NCI-H446 (cell line): ENCODE measurements at regions not wholly inside any gene's neighbourhood (a gene's known extent, or its start where the extent isn't known, plus 50 kb on each side); places are given as distances from the start of the nearest gene placed in this dataset.
A peak's percentile ranks its signal among the peaks of the same experiment; 100 is the strongest.

Source experiments
- DNase-seq, 2 experiments: peaks; one replicate each; lab custom pipeline; 2025; lab: John Stamatoyannopoulos, UW

DNA sequence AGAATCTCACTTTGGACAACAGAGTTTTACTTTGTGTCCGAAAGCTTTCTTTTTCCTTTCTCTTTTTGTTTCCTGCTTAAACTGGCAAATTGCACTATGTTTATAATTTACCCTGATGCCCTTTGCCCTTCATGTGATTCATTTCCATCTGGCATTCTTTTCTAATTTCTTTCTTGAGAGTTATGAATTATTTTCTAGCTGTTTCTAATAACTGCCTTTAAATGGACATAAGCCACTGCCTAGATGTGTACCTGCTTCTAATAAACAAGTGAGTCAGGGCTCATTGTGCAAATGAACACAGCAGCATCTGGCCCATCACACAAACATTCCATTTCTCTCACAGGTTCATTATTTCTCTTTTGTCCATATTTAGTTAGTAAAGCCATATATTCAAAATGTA, 242.3 kb upstream of the GPRIN3 start:
- no peak for DNase-seq

- no peak for DNase-seq
Measured at GRCh38 chr4:89545315-89545714, 237.7 kb upstream of the GPRIN3 start.

DNA sequence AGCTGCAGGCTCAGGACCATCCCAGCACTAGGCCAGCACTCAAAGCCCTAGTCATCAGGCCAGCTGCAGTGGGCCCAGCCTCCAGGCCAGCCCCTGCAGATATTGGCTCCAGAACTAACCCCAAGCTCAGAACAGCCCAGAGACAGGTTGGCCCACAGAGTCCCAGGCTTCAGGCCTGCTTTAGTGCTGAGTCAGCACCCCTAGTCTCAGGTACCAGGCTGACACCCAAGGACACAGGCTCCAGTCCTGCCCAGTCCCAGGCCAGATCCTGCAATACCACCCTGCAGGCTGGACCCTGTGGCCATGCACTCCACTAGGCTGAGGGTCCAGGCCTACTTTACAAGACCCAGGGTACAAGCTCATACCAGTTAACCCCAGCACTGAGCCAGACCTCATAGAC, 234.4 kb upstream of the GPRIN3 start:
- no peak for DNase-seq

DNA sequence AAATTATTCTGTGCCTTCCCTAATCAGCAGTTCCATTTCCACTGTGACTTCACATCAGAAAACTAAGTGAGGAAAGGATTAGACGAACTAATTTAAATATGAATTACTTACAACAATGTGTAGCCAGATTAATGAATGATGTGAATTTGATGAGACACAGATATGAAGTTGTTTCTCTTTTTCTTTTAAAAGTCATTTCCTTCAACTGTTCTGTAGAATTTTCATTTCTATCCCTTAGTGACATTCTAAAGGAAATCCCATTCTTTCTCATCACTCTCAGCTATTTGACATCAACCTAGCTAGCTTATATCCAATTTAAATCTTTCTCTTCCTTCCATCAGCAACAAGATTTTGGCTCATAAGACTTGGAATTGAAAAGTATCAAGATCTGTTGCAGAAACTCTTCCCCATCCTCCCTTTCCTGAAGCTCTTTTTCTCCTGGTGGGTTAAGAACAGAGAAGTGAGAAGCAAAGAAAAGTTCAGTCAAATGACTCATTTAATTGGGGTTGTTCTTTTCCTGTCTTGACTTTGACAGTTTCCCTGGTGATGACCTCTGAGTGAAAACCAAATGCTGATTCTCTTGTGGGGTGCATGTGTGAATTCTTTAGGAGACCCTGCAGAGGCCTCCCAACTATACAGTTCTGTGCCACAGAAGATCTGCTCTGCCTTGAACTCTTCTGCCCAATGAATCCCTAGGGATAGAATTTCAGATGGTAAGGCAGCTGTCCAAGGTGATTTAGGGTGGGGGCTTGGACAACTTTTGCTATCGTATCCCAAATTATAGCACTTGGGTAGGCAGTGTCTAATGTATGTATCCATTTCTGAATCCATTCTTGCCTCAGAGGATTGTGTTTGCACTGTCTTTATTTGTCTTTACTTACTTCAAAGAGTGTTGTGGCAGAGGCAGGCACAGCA, 232.5 kb upstream of the GPRIN3 start:
- no peak for DNase-seq

DNA sequence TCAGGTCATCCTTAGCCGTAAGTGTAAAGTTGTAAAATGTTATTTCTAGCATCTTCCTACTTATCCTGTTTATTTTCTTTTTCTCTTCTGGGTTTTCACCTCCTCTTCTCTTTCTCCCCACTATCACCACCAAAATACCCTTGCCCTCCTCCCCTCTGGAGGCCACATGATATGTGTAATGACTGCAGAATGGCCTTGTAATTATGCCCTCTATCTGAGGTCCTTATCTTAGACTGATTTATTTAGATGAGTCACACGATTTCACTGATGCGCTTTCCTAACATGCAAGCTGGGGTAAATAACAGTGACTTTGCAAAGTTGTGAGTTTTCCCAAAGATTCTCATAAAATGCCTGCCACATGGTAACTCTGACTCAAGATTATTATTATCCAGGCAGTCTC, 231.8 kb upstream of the GPRIN3 start:
- no peak for DNase-seq

- DNase-seq = no peak
Measured at GRCh38 chr4:89538886-89539285, 231.3 kb upstream of the GPRIN3 start.

DNA sequence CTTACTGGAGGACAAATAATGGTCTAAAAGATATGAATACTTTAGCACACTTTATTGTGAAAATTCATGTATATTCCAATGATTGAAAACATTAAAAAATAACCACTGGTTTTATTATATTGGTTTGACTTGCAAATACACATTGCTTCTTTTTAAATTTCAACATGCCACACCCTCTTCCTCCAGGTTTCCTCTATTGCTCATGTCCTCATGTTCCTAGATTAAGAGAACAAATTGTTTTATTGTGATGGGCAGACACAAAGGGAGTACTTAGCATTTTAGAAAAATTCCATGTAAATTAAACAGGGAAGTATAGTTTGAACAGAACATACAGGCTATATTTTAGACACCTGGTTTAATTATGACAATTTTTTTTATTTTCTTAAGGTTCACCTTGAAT, 230.6 kb upstream of the GPRIN3 start:
- DNase-seq = no peak

- no peak for DNase-seq
Measured at GRCh38 chr4:89537281-89537680, 229.7 kb upstream of the GPRIN3 start.

DNA sequence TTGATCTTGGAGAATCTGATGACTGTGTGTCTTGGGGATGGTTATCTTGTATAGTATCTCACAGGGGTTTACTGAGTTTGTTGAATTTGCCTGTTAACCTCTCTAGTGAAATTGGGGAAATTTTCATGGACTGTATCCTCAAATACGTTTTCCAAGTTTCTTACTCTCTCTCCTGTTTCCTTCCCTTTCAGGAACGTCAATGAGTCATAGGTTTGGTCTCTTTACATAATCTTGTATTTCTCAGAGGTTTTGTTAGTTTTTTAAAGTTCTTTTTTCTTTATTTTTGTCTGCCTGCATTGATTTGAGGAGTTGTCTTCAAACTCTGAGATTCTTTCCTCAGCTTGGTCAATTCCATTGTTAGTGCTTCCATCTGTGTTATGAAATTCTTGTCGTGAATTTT, 227.7 kb upstream of the GPRIN3 start:
- DNase-seq = no peak

GRCh38 chr4:89534356-89534755, 226.8 kb upstream of the GPRIN3 start:
- no peak for DNase-seq

DNA sequence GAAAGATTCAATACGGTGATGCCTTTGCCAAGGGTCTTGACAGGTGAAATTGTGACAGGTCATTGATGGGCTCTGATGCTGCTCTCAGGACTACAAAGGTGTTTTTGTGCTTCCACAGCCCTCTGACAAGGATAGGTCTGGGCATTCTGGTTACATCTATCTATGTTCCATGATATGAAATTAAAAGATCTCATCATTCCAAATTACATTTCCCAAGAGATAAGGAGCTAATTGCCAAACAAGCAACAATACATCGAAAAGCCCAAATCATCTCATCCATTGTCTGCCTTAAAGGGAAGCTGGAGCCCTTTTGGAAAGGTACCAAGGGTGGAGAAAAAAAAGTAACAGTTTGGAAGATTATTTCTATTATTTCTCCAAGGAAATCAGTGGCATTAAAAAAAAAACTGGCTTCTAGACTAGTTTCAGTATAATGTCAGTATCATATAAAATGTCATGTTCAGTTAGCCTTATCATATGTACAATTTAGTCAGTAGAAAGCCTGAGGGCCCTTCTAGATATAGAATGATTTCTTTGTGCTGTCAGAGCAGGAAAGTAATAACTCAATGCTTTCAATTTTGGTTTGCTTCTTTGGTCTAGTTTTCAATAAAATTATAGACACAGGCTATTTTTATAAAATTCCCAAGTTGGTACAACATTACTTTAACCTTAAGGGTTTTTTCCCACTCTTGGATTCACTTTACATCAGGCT, 224.5 kb upstream of the GPRIN3 start:
- DNase-seq = no peak

DNA sequence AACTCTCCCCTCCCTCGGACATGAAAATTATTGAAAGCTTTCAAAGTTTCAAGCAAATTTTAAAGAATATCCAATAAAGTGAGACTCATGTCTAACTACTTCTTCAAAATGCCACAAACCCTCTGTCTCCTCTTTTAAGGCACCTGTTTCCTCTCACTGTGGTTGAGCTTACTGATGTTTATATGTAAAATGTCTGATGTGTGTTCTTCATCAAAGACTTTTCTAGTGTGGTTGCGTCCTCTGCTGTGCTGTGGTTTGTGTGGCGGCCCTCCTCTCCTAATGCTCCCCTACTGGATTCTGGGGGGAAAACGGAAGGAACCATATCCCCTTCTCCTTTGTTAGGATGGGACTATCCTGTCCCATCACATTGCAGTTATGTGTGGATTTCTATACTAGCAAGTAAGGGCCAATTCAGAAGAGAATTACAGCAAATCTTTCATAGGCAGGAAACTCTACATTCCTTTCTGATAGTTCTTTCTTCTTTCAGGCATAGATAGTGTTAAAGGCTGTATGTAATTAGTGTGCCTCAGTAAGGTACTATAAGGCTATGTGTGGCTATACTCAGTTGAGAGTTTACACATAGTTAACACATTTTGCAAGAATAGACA, 221.0 kb upstream of the GPRIN3 start:
- no peak for DNase-seq

DNA sequence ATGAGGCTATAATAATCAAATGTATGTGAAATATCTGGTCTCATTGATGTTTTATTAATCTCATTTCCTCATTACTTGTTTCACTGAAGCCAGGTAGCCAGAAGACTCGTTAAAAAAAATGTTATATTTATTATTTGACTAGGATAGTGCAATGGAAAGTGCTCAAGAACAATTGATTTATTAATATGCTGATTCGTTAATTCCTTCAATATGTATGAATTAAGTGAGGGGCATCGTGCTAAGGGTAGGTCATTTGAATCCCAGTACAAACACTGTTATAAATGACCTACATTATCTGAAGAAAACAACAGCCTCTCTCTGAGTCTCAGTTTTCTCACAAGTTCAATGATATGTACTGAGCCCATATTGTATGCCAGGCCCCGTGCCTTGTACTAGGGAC, 214.2 kb upstream of the GPRIN3 start:
- DNase-seq = no peak

DNA sequence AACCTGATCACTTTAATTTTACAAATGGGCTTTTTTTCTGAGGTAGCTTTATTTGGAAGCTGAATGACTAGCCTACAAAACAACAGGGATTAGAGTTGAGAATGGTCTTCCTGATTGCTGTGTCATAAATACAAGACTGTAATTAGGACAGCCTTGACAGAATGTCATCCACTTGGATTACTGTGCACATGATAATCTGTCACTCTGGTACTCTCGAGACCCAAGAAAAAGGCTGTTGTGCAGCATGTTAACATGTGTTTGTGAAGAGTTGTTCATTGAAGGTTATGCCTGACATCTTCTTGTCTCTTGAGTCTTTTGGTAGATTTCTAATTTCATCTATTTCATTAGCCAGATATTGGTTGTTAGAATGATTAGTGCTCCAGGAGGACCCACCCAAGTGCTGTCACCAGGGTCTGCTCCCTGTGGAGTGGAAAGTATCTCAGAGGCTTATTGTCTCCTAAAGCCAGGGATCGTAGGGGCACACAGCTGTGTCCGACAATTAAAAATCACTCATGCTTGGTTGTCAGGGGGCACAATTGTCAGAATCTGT, 212.2 kb upstream of the GPRIN3 start:
- no peak for DNase-seq

- no peak for DNase-seq
Measured at GRCh38 chr4:89518259-89518658, 210.7 kb upstream of the GPRIN3 start.

GRCh38 chr4:89514811-89515210, 207.2 kb upstream of the GPRIN3 start:
- no peak for DNase-seq

GRCh38 chr4:89511776-89512175, 204.2 kb upstream of the GPRIN3 start:
- no peak for DNase-seq

GRCh38 chr4:89509708-89510281, 202.2 kb upstream of the GPRIN3 start:
- DNase-seq = no peak

DNA sequence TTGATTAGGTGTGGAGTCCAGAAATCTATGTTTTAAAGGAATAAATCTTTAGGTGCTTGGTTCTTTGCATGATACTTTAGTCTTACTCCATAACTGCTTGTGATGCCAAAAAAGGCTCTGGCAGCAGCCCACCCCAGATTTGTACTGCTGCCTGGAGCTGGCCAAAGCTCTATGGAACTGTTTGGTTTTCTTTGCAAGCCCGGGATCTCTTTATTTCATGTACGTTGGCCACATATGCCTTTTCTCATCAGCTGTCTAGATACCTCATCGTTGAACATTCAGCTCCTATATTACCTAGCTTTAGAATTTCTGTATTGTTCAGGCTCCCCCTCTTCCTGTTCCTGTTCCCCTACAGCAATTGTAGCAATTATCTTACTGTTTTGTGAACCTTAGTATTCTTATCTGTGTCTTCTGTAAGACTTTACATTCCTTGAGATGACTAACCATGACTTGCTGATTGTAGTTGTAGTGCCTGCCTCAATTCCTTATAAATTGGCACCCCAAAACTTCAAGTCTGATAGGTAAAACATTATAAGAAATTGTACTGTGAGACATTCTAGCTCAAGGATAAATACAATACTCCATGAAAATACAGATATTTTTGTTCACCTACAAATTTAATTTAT, 199.4 kb upstream of the GPRIN3 start:
- peak in 1 of 2 experiments; percentile 4 for DNase-seq

GRCh38 chr4:89502581-89502980, 195.0 kb upstream of the GPRIN3 start:
- DNase-seq = no peak

- DNase-seq = no peak
Measured at GRCh38 chr4:89497517-89498308, 190.1 kb upstream of the GPRIN3 start.
